LNCAP (cell line): ENCODE measurements at regions not wholly inside any gene's neighbourhood (a gene's known extent, or its start where the extent isn't known, plus 50 kb on each side); places are given as distances from the start of the nearest gene placed in this dataset.

Experiments
- CTCF ChIP-seq: fragments of 450-650 bp; IDR thresholded peaks from 2 replicates; pipeline ENCODE4 v1.5.1; 2017; ENCODE audit warnings: mild to moderate bottlenecking

DNA sequence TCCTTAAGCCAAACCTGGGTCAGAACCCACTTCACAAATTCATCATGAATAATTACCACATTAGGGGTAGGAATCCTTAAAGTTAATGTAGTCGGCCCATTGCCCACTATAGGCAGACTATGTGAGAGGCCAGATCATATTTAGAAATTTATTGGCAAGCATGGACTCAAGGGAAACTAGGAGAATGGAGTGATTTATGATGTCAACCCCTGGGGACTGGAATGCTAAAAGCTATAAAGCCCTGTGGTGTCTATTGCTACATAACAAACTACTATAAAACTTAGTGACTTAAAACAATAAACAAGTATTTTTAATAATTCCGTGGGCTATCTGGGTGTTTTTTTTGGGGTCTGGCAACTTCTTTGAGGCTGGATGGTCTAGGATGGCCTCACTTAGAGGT is 93.9 kb downstream of the PPP1R2C start:
- no peak for TF ChIP-seq CTCF

DNA sequence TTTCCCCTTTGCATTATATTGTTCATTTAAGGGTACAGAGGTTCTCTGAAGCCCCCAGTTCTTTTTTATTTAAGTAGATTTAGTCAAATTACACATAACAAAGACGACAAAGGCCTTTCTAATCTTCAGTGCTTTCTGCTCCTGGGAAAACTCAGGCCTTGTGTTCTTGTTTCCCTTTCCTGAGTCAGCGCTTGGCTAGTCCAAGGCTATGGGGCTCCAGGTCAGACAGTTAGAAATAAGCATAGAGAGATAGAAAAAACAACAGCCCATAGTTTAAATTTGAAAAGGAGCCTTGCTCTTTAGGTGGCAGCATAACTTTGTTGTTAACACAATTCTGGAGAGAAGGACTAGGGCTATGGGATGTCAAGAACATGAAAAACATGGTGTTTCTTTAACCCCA is 97.3 kb downstream of the PPP1R2C start:
- TF ChIP-seq CTCF, result no peak

DNA sequence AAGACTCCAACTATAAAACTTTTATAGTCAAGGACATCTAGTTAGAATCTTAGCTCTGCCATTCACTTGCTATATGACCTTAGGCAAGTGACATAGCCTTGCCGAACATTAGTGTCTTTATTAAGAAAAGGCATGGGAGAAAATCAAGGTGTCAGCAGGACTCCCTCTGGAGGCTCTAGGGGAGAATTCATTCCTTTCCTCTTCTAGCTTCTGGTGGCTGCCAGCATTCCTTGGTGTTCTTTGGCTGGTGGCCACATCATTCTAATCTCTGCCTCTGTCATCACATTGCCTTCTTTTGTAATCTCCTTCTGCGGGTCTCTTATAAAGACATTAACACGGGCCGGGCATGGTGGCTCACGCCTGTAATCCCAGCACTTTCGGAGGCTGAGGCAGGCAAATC is 99.8 kb downstream of the PPP1R2C start:
- TF ChIP-seq CTCF, result peak; percentile 49

GRCh38 chrX:42673301-42673810 is 104.6 kb downstream of the PPP1R2C start:
- no peak for TF ChIP-seq CTCF

- no peak for TF ChIP-seq CTCF
Measured at GRCh38 chrX:42664680-42665079, 113.3 kb downstream of the PPP1R2C start.

- TF ChIP-seq CTCF, result no peak
Measured at GRCh38 chrX:42628471-42628870, 149.5 kb downstream of the PPP1R2C start.

DNA sequence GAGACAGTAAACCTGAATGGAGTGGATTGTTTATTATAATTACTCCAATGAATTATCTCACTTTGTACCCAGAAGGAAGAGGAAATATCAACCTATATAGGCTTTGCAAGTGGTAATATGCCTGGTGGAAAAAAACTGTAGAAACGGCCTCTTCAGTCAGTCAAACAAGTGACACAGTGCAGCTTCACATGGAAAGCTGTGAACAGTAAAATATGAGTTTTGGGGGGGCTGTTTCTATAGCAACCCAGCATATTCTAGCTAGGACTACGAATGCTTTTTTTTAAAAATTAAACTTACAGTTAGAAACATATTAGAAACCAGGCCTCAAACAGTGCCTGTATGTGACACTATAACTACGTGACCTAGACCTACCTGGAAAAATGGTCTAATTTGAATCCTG is 150.1 kb downstream of the PPP1R2C start:
- TF ChIP-seq CTCF, result no peak

GRCh38 chrX:42624524-42624923 is 153.4 kb downstream of the PPP1R2C start:
- TF ChIP-seq CTCF, result no peak
